Mucosa of rectum (tissue), 2 donors: ENCODE measurements at regions not wholly inside any gene's neighbourhood (a gene's known extent, or its start where the extent isn't known, plus 50 kb on each side); places are given as distances from the start of the nearest gene placed in this dataset.
"Not testable (repeated sequence)": the region's sequence is repeated elsewhere in the genome, so short reads cannot be mapped to it uniquely, and the experiment has no call there.

Source experiments
- H3K27ac ChIP-seq, 2 donors: one replicate each; pipeline ENCODE4 v1.7.0; 2013; ENCODE audit warnings: inconsistent platforms in 2 of 2, low read depth in 2 of 2, low read length in 2 of 2
- H3K27me3 ChIP-seq, 2 donors: one replicate each; pipeline ENCODE4 v1.7.0; 2013; ENCODE audit warnings: low read length in 2 of 2; ENCODE audit not compliant: control insufficient read depth in 2 of 2, insufficient read depth in 2 of 2
- H3K36me3 ChIP-seq, 2 donors: one replicate each; pipeline ENCODE4 v1.7.0; 2013; ENCODE audit warnings: low read length in 2 of 2; ENCODE audit not compliant: control insufficient read depth in 2 of 2, insufficient read depth in 2 of 2
- H3K4me1 ChIP-seq, 2 donors: one replicate each; pipeline ENCODE4 v1.7.0; 2013; ENCODE audit warnings: low read length in 2 of 2, mild to moderate bottlenecking in 1 of 2; ENCODE audit not compliant: control insufficient read depth in 2 of 2, insufficient read depth in 2 of 2
- H3K4me3 ChIP-seq, 2 donors: one replicate each; pipeline ENCODE4 v1.7.0; 2013; ENCODE audit warnings: low read length in 2 of 2
- H3K9ac ChIP-seq, 2 donors: one replicate each; pipeline ENCODE4 v1.7.0; 2013; ENCODE audit warnings: low read length in 2 of 2, low read depth in 1 of 2, mild to moderate bottlenecking in 1 of 2
- H3K9me3 ChIP-seq, 2 donors: one replicate each; pipeline ENCODE4 v1.7.0; 2013; ENCODE audit warnings: low read length in 2 of 2; ENCODE audit not compliant: control insufficient read depth in 2 of 2
- donor health status: healthy.
- donor health status: Normal muscosa, but diverticular disease.

GRCh38 chr1:228650141-228650540, 85.1 kb upstream of the RHOU start:
- Histone ChIP-seq H3K9ac (no peak overlapping the region), H3K27ac (no peak overlapping the region), H3K4me3 (no peak overlapping the region), H3K9me3 (no peaks in the 10 kb centered on the region), H3K4me1 (peaks cover 18% of the 10 kb centered on the region in 2 donors), H3K36me3 (no peaks in the 10 kb centered on the region), H3K27me3 (peaks cover 40 to 44% of the 10 kb centered on the region in 2 donors)

GRCh38 chr1:228650946-228651345, 84.3 kb upstream of the RHOU start:
- H3K9me3 ChIP-seq = no peaks in the 10 kb centered on the region
- H3K27me3 ChIP-seq = peaks cover 40 to 44% of the 10 kb centered on the region in 2 donors
- H3K4me3 ChIP-seq = no peak overlapping the region
- no peak overlapping the region for H3K27ac ChIP-seq
- H3K36me3 ChIP-seq = no peaks in the 10 kb centered on the region
- H3K9ac ChIP-seq = no peak overlapping the region
- peaks cover 18% of the 10 kb centered on the region in 2 donors for H3K4me1 ChIP-seq

GRCh38 chr1:228652116-228652515, 83.2 kb upstream of the RHOU start:
- H3K36me3 ChIP-seq = no peaks in the 10 kb centered on the region
- H3K27me3 ChIP-seq = peaks cover 38 to 41% of the 10 kb centered on the region in 2 donors
- no peak overlapping the region for H3K9ac ChIP-seq
- H3K27ac ChIP-seq = no peak overlapping the region
- no peaks in the 10 kb centered on the region for H3K9me3 ChIP-seq
- no peak overlapping the region for H3K4me3 ChIP-seq
- H3K4me1 ChIP-seq = peaks cover 13 to 14% of the 10 kb centered on the region in 2 donors

GRCh38 chr1:228653057-228653456, 82.2 kb upstream of the RHOU start:
- H3K9me3 ChIP-seq, H3K4me1 ChIP-seq, H3K27ac ChIP-seq, H3K9ac ChIP-seq, H3K36me3 ChIP-seq, H3K4me3 ChIP-seq: not testable (repeated sequence)
- H3K27me3 ChIP-seq = peaks cover 30 to 37% of the 10 kb centered on the region in 2 donors

- Histone ChIP-seq H3K4me3 (no peak overlapping the region), H3K27ac (no peak overlapping the region), H3K9ac (no peak overlapping the region), H3K9me3 (no peaks in the 10 kb centered on the region), H3K4me1 (no peaks in the 10 kb centered on the region), H3K27me3 (peaks cover 24 to 30% of the 10 kb centered on the region in 2 donors), H3K36me3 (no peaks in the 10 kb centered on the region)
Observed at GRCh38 chr1:228653748-228654147, 81.5 kb upstream of the RHOU start.

GRCh38 chr1:228655796-228656394, 79.4 kb upstream of the RHOU start:
- H3K9me3 ChIP-seq = no peaks in the 10 kb centered on the region
- H3K27me3 ChIP-seq = peaks cover 8 to 14% of the 10 kb centered on the region in 2 donors
- H3K36me3 ChIP-seq = no peaks in the 10 kb centered on the region
- H3K4me1 ChIP-seq = no peaks in the 10 kb centered on the region
- no peak overlapping the region for H3K4me3 ChIP-seq
- no peak overlapping the region for H3K27ac ChIP-seq
- H3K9ac ChIP-seq = no peak overlapping the region

- not testable (repeated sequence) for H3K4me3 ChIP-seq, H3K9ac ChIP-seq, H3K9me3 ChIP-seq, H3K27ac ChIP-seq, H3K4me1 ChIP-seq, H3K36me3 ChIP-seq, H3K27me3 ChIP-seq
Observed at GRCh38 chr1:228662007-228662689, 73.1 kb upstream of the RHOU start.

GRCh38 chr1:228664399-228664914, 70.8 kb upstream of the RHOU start:
- no peaks in the 10 kb centered on the region for H3K36me3 ChIP-seq
- H3K9me3 ChIP-seq = no peaks in the 10 kb centered on the region
- no peak overlapping the region for H3K9ac ChIP-seq
- no peaks in the 10 kb centered on the region for H3K4me1 ChIP-seq
- no peak overlapping the region for H3K4me3 ChIP-seq
- H3K27me3 ChIP-seq = no peaks in the 10 kb centered on the region
- no peak overlapping the region for H3K27ac ChIP-seq

GRCh38 chr1:228666686-228667623, 68.3 kb upstream of the RHOU start:
- no peaks in the 10 kb centered on the region for H3K27me3 ChIP-seq
- no peaks in the 10 kb centered on the region for H3K9me3 ChIP-seq
- H3K36me3 ChIP-seq = no peaks in the 10 kb centered on the region
- no peak overlapping the region for H3K27ac ChIP-seq
- no peak overlapping the region for H3K4me3 ChIP-seq
- no peaks in the 10 kb centered on the region for H3K4me1 ChIP-seq
- H3K9ac ChIP-seq = no peak overlapping the region
